ENCODE measurements at regions not wholly inside any gene's neighbourhood (a gene's known extent, or its start where the extent isn't known, plus 50 kb on each side); places are given as distances from the start of the nearest gene placed in this dataset.

- TF ChIP-seq CTCF (conservative IDR thresholded peaks at IDR 0.05 in 1 of 2, IDR thresholded peaks at IDR 0.05 in 1 of 2; ENCODE audit: low read depth in 1 of 2, low read length in 2 of 2) (no peak), EZH2 (IDR thresholded peaks at IDR 0.05; ENCODE audit: low read length, missing control alignments) (no peak)
Observed at GRCh38 chrX:98068024-98068580, 1184.4 kb downstream of the RPA4 start.
